ENCODE measurements at regions not wholly inside any gene's neighbourhood (a gene's known extent, or its start where the extent isn't known, plus 50 kb on each side); places are given as distances from the start of the nearest gene placed in this dataset.
A peak's percentile ranks its signal among the peaks of the same experiment; 100 is the strongest.

- DNase-seq (ENCODE audit: low read depth) = peak; percentile 39
- no peak for TF ChIP-seq CTCF (conservative IDR thresholded peaks at IDR 0.05; ENCODE audit: low read depth, low read length)
- no peak overlapping the region for H3K4me3 ChIP-seq (ENCODE audit: low read length)
These were observed 99.2 kb downstream of the SLC41A2 start for GRCh38 chr12:104858611-104859543.

DNA sequence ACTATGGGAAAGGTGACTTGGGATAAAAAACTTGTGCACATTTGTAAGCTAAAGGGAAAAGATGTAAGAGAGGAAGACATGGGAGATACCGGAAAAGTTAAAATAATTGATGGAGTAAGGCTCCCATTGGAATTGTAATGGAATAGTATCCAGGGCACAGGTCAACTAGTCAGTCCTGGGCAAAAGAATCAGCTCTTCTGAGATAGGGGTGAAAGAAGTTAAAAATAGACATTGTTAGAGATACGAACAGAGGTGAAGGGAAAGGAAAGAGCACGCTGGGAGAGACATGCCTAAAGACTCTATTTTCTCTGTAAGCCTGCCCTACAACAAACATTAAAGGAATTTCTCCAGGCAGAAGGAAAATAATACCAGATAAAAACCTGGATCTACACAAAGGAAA is 101.6 kb downstream of the SLC41A2 start:
- H3K4me3 ChIP-seq (ENCODE audit: low read length) = no peak overlapping the region
- no peak for TF ChIP-seq CTCF (conservative IDR thresholded peaks at IDR 0.05; ENCODE audit: low read depth, low read length)
- no peak for DNase-seq (ENCODE audit: low read depth)

DNA sequence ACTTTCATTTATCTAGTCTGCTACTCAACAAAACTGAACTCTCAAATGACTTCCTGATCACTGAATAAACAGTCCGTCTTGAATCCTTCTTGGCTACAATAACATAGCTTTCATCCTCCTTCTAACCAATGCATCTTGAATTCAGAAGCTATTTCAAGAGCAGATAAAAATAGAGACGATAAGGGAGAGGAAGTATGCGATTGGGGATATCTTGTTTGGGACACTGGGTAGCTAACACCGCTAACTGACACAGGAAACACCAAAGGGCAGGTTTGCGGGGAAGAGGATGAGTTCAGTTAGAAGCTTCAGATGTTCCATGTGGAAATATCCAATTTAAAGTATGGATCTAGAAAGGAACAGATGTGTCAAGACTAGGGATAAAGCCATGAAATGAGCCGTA is 102.5 kb downstream of the SLC41A2 start:
- no peak for TF ChIP-seq CTCF (conservative IDR thresholded peaks at IDR 0.05; ENCODE audit: low read depth, low read length)
- H3K4me3 ChIP-seq (ENCODE audit: low read length) = no peak overlapping the region
- DNase-seq (ENCODE audit: low read depth) = no peak

- TF ChIP-seq CTCF (conservative IDR thresholded peaks at IDR 0.05; ENCODE audit: low read depth, low read length) = no peak
- DNase-seq (ENCODE audit: low read depth) = no peak
- H3K4me3 ChIP-seq (ENCODE audit: low read length) = no peak overlapping the region
These were observed 105.2 kb downstream of the SLC41A2 start for GRCh38 chr12:104852896-104853295.

DNA sequence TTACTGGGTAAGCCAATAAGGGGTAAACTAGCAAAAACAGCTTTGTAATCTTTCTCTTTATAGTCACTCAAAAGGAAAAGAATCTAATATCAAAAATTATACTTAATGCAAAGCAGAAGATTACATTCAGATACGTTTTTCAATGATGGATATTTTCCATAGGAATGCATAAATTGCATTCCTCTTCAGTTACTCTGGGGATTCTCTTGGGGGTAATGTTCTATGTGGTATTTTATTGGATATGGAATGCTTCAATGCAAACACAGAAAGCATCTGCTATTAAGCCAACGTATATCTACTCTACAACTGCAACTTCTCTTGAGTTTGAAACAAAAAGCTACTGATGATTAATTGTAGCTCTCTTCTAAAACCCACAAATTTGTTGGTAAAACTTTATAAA is 106.0 kb downstream of the SLC41A2 start:
- H3K4me3 ChIP-seq (ENCODE audit: low read length) = no peak overlapping the region
- TF ChIP-seq CTCF (conservative IDR thresholded peaks at IDR 0.05; ENCODE audit: low read depth, low read length) = no peak
- no peak for DNase-seq (ENCODE audit: low read depth)

- TF ChIP-seq CTCF (conservative IDR thresholded peaks at IDR 0.05; ENCODE audit: low read depth, low read length) = no peak
- DNase-seq (ENCODE audit: low read depth) = no peak
- H3K4me3 ChIP-seq (ENCODE audit: low read length) = no peak overlapping the region
These were observed 107.3 kb downstream of the SLC41A2 start for GRCh38 chr12:104850781-104851180.
